Stimulated activated CD4-positive, alpha-beta T cell treated with anti-CD3 and anti-CD28 coated beads, Interleukin-15, amount 100 ng/mL, for 1 hour (primary cell): ENCODE measurements at regions not wholly inside any gene's neighbourhood (a gene's known extent, or its start where the extent isn't known, plus 50 kb on each side); places are given as distances from the start of the nearest gene placed in this dataset.

Experiments
- DNase-seq, 2 donors: peaks; one replicate each; pipeline ENCODE4 v3.0.0-alpha.2; 2020; ENCODE audit warnings: low read depth in 1 of 2, low spot score in 1 of 2

GRCh38 chr20:63128367-63128766, 87.6 kb downstream of the YTHDF1 start:
- no peak for DNase-seq

GRCh38 chr20:63127700-63128364, 88.1 kb downstream of the YTHDF1 start:
- DNase-seq: no peak

- no peak for DNase-seq
Measured at GRCh38 chr20:63126876-63127699, 88.8 kb downstream of the YTHDF1 start.

GRCh38 chr20:63125838-63126601, 89.9 kb downstream of the YTHDF1 start:
- DNase-seq: no peak

GRCh38 chr20:63125581-63125837, 90.4 kb downstream of the YTHDF1 start:
- no peak for DNase-seq

- no peak for DNase-seq
Measured at GRCh38 chr20:63124782-63125580, 91.0 kb downstream of the YTHDF1 start.

- no peak for DNase-seq
Measured at GRCh38 chr20:63124092-63124781, 91.7 kb downstream of the YTHDF1 start.

GRCh38 chr20:63123331-63123741, 92.6 kb downstream of the YTHDF1 start:
- DNase-seq: no peak

GRCh38 chr20:63122626-63123025, 93.3 kb downstream of the YTHDF1 start:
- DNase-seq: no peak

GRCh38 chr20:63121749-63122405, 94.1 kb downstream of the YTHDF1 start:
- no peak for DNase-seq

- DNase-seq: no peak
Measured at GRCh38 chr20:63121246-63121645, 94.7 kb downstream of the YTHDF1 start.

- DNase-seq: no peak
Measured at GRCh38 chr20:63120808-63121090, 95.2 kb downstream of the YTHDF1 start.

- DNase-seq: no peak
Measured at GRCh38 chr20:63119963-63120807, 95.7 kb downstream of the YTHDF1 start.

GRCh38 chr20:63119121-63119962, 96.6 kb downstream of the YTHDF1 start:
- DNase-seq: no peak

GRCh38 chr20:63118303-63119120, 97.4 kb downstream of the YTHDF1 start:
- no peak for DNase-seq

- DNase-seq: no peak
Measured at GRCh38 chr20:63117661-63118302, 98.1 kb downstream of the YTHDF1 start.

- DNase-seq: no peak
Measured at GRCh38 chr20:63117151-63117550, 98.8 kb downstream of the YTHDF1 start.
